Pancreas (tissue), 10 donors: ENCODE measurements at regions not wholly inside any gene's neighbourhood (a gene's known extent, or its start where the extent isn't known, plus 50 kb on each side); places are given as distances from the start of the nearest gene placed in this dataset.
"Not testable (repeated sequence)": the region's sequence is repeated elsewhere in the genome, so short reads cannot be mapped to it uniquely, and the experiment has no call there.

Experiments
- ATAC-seq, 4 donors: fragments of 200-7000 bp; cut with Tn5 transposase; one replicate each; pipeline versions ENCODE4 v1.8.0 to v1.9.1; 2020; ENCODE audit warnings: mild to moderate bottlenecking in 4 of 4, moderate library complexity in 4 of 4
- DNase-seq, 6 donors: peaks; one replicate each; pipeline ENCODE4 v3.0.0-alpha.2; 2020
- FAIRE-seq: peaks from 2 replicates; lab custom pipeline; 2012; peaks lifted over from hg19 to GRCh38; lab: Jason Lieb, UNC
- H3K27ac ChIP-seq, 4 donors: fragments of 200-600 bp; sonication (generic); 1 replicate in 3 of 4; 2 replicates in 1 of 4; pipeline versions ENCODE4 v1.5.0 to v1.8.0; 2020
- H3K27me3 ChIP-seq, 4 donors: fragments of 200-600 bp; one replicate each; pipeline ENCODE4 v1.8.0; 2021
- H3K36me3 ChIP-seq, 3 donors: fragments of 200-600 bp; sonication (generic) in 1 of 3; one replicate each; pipeline versions ENCODE4 v1.5.0 to v1.8.0; 2020 to 2021
- H3K4me1 ChIP-seq, 3 donors: fragments of 200-600 bp; one replicate each; pipeline ENCODE4 v1.8.0; 2021
- H3K4me3 ChIP-seq, 4 donors: fragments of 200-600 bp; sonication (generic) in 2 of 4; one replicate each; pipeline versions ENCODE4 v1.5.0 to v1.8.0; 2020 to 2021
- H3K9me3 ChIP-seq, 4 donors: fragments of 200-600 bp; one replicate each; pipeline ENCODE4 v1.8.0; 2021
- CTCF ChIP-seq, 4 donors: fragments of 200-600 bp; sonication (generic) in 3 of 4; IDR thresholded peaks; one replicate each; pipeline versions ENCODE4 v1.5.0 to v1.8.0; 2021; ENCODE audit warnings: antibody characterized with exemption in 4 of 4
- WGBS, 2 donors: extraction: QIAGEN DNeasy Blood & Tissue Kit; methylation state at CpG; one replicate each; pipeline ENCODE4 v1.1.7; 2013; 5-methylcytosine and 5-hydroxymethylcytosine counted together
- intact Hi-C, 3 donors: fragments of 100-400 bp; cut with DNase I; formaldehyde crosslinking; loops; one replicate each; pipeline versions ENCODE4 v1.11.1 to v1.14.2; 2022
- donor health status: healthy with polysubstance abuse.
- donor health status: DM: no; HTN: no; CAD: no; lungs with moderate emphysema.
- donor health status: DM: no; HTN: no; CAD: no.
- donor health status: control.
- donor health status: control.
- donor health status: Bipolar disorder and iron deficiency.
- donor health status: DM: yes; HTN: yes; CAD: no.
- donor health status: DM: no; HTN: no; CAD: no.
- donor health status: DM: no; HTN: no; CAD: no.
- donor health status: DM: yes; HTN: yes; CAD: no.

GRCh38 chr7:156505876-156506275, 134.7 kb upstream of the RNF32 start:
- 80 to 81% methylated on average over 10 of the region's 10 CpGs for WGBS, 2 donors
- Histone ChIP-seq H3K9me3 (no peaks in the 10 kb centered on the region), H3K27ac (no peak overlapping the region), H3K4me1 (no peaks in the 10 kb centered on the region), H3K27me3 (no peaks in the 10 kb centered on the region), H3K4me3 (no peak overlapping the region), H3K36me3 (no peaks in the 10 kb centered on the region)
- DNase-seq (no peak), ATAC-seq (no peak), FAIRE-seq (no peak)
- no peak for TF ChIP-seq CTCF (IDR thresholded peaks at IDR 0.05)
- intact Hi-C loops = no loop called here

DNA sequence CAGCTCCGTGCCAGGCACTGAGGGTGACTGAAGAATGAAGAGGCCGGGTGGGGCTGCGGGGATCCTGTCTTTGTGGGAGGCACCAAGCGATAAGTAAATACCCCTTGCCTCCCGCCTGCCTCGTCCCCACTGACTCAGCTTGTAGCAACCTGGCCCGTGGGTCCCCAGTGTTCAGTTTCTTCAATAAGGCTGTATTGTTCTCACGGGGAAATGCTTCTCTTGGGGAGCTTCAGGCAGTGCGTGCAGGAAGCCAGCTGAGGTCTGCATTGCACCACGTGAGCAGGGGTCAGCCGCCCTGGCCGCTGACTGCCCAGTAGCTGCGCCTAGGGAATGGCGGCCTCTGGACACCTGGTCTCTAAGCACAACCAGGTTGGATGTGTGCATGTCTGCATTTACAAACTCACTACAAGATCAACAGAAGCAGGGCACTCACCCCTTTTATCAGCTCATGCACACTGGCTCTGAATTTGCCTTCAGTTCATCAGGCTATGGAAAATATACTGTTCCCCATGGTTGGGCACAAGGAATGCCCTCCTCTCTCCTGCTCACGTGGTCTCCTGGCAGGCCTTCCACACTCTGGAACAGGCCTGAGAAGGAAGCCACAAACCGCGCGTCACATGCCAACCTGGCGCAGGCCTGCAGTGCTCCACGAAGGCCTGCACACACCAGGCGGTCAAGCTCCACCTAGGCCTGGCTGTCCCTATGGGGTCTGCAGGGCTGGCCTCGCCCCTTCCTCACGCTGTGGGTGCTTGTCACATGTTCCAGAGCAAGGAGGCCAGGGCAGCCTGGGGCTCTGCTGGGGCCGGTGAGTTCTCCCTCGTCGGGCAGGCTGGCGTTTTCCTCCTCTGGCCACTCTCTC, 135.7 kb upstream of the RNF32 start:
- intact Hi-C loops = no loop called here
- no peak for TF ChIP-seq CTCF (IDR thresholded peaks at IDR 0.05)
- Histone ChIP-seq H3K27me3 (no peaks in the 10 kb centered on the region), H3K4me1 (no peaks in the 10 kb centered on the region), H3K27ac (no peak overlapping the region), H3K36me3 (no peaks in the 10 kb centered on the region), H3K9me3 (no peaks in the 10 kb centered on the region), H3K4me3 (no peak overlapping the region)
- 89 to 93% methylated on average over 27 of the region's 27 CpGs for WGBS, 2 donors
- no peak for ATAC-seq
- no peak for FAIRE-seq
- DNase-seq = peak in 1 of 6 donors; percentile 53

- H3K4me1 ChIP-seq = no peaks in the 10 kb centered on the region
- no peaks in the 10 kb centered on the region for H3K36me3 ChIP-seq
- 92 to 97% methylated on average over 17 of the region's 17 CpGs for WGBS, 2 donors
- no peak overlapping the region for H3K4me3 ChIP-seq
- no peak overlapping the region for H3K27ac ChIP-seq
- no peak for DNase-seq
- no peak for TF ChIP-seq CTCF (IDR thresholded peaks at IDR 0.05)
- ATAC-seq = no peak
- H3K27me3 ChIP-seq = no peaks in the 10 kb centered on the region
- no peaks in the 10 kb centered on the region for H3K9me3 ChIP-seq
- FAIRE-seq = no peak
- intact Hi-C loops = no loop called here
These were observed 136.6 kb upstream of the RNF32 start for GRCh38 chr7:156504006-156504405.

GRCh38 chr7:156503196-156503595, 137.4 kb upstream of the RNF32 start:
- ATAC-seq (no peak), DNase-seq (no peak), FAIRE-seq (no peak)
- TF ChIP-seq CTCF (IDR thresholded peaks at IDR 0.05) = no peak
- intact Hi-C loops = no loop called here
- Histone ChIP-seq H3K27me3 (no peaks in the 10 kb centered on the region), H3K4me1 (no peaks in the 10 kb centered on the region), H3K9me3 (no peaks in the 10 kb centered on the region), H3K36me3 (no peaks in the 10 kb centered on the region), H3K4me3 (no peak overlapping the region), H3K27ac (no peak overlapping the region)
- 40 to 43% methylated on average over 7 of the region's 7 CpGs for WGBS, 2 donors

- H3K4me3 ChIP-seq, H3K36me3 ChIP-seq, FAIRE-seq, ATAC-seq, H3K27me3 ChIP-seq, H3K27ac ChIP-seq, H3K4me1 ChIP-seq, DNase-seq, H3K9me3 ChIP-seq, intact Hi-C loops: not testable (repeated sequence)
- WGBS, 2 donors = 94 to 96% methylated on average over 1 of the region's 1 CpG
These were observed 138.8 kb upstream of the RNF32 start for GRCh38 chr7:156501815-156502214.
